WTC11 (cell line): ENCODE measurements at regions not wholly inside any gene's neighbourhood (a gene's known extent, or its start where the extent isn't known, plus 50 kb on each side); places are given as distances from the start of the nearest gene placed in this dataset.

ENCODE experiments used
- ATAC-seq: fragments of 200-7000 bp; cut with Tn5 transposase; 2 replicates; pipeline ENCODE4 v1.10.0; 2021; ENCODE audit warnings: mild to moderate bottlenecking, moderate library complexity
- CTCF ChIA-PET: fragments of 300-600 bp; sonication (Branson Sonifier 250); formaldehyde crosslinking; loops from one replicate; lab custom pipeline; 2021; ENCODE audit warnings: antibody characterized with exemption; lab: Charles Lee
- POLR2A ChIA-PET: fragments of 350-600 bp; sonication (Branson Sonifier 250); formaldehyde crosslinking; loops from one replicate; lab custom pipeline; 2021; ENCODE audit warnings: antibody characterized with exemption; lab: Charles Lee
- DNase-seq: peaks from one replicate; pipeline ENCODE4 v3.0.0; 2021; ENCODE audit warnings: low spot score
- H3K27ac Mint-ChIP-seq: 2 replicates; pipeline ENCODE4 v1.8.0; 2021; ENCODE audit warnings: mixed read lengths
- H3K27me3 Mint-ChIP-seq: 2 replicates; pipeline ENCODE4 v1.8.0; 2021; ENCODE audit warnings: low read depth, mild to moderate bottlenecking, moderate library complexity, mixed read lengths
- H3K36me3 Mint-ChIP-seq: 2 replicates; pipeline ENCODE4 v1.8.0; 2021; ENCODE audit warnings: mixed read lengths
- H3K4me1 Mint-ChIP-seq: 2 replicates; pipeline ENCODE4 v1.8.0; 2022; ENCODE audit warnings: mixed read lengths
- H3K4me3 Mint-ChIP-seq: 2 replicates; pipeline ENCODE4 v1.8.0; 2021; ENCODE audit warnings: mild to moderate bottlenecking, moderate library complexity, mixed read lengths
- H3K9me3 Mint-ChIP-seq: 2 replicates; pipeline ENCODE4 v1.8.0; 2021; ENCODE audit warnings: mixed read lengths
- AR ChIP-seq: fragments of 250-450 bp; sonication (Bioruptor Pico); IDR thresholded peaks from 2 replicates; pipeline ENCODE4 v1.9.0; 2021; ENCODE audit warnings: mild to moderate bottlenecking
- ATF3 ChIP-seq: sonication (generic); formaldehyde crosslinking; conservative IDR thresholded peaks from 2 replicates; pipeline ENCODE4 v1.8.1; 2022; ENCODE audit warnings: mild to moderate bottlenecking, missing genetic modification reagents
- FOXP4 ChIP-seq: sonication (generic); formaldehyde crosslinking; IDR thresholded peaks from 2 replicates; pipeline ENCODE4 v1.8.0; 2022; ENCODE audit warnings: mild to moderate bottlenecking, missing genetic modification reagents
- GRHL2 ChIP-seq: fragments of 250-450 bp; sonication (Bioruptor Pico); IDR thresholded peaks from 2 replicates; pipeline ENCODE4 v1.8.0; 2022; ENCODE audit warnings: mild to moderate bottlenecking, moderate library complexity; ENCODE audit not compliant: insufficient replicate concordance, severe bottlenecking
- IRF1 ChIP-seq: sonication (generic); formaldehyde crosslinking; IDR thresholded peaks from 2 replicates; pipeline ENCODE4 v1.8.0; 2023; ENCODE audit warnings: missing genetic modification reagents
- JAZF1 ChIP-seq: fragments of 250-450 bp; sonication (Bioruptor Pico); IDR thresholded peaks from 2 replicates; pipeline ENCODE4 v1.9.0; 2021; ENCODE audit warnings: moderate library complexity, mild to moderate bottlenecking, inconsistent platforms
- JUN ChIP-seq: sonication (generic); formaldehyde crosslinking; IDR thresholded peaks from 2 replicates; pipeline ENCODE4 v1.8.0; 2023; ENCODE audit warnings: mild to moderate bottlenecking, missing genetic modification reagents
- TCF7 ChIP-seq: sonication (generic); formaldehyde crosslinking; IDR thresholded peaks from 2 replicates; pipeline ENCODE4 v1.8.0; 2022; ENCODE audit warnings: mild to moderate bottlenecking, low read depth, missing genetic modification reagents, moderate library complexity
- ZNF317 ChIP-seq: sonication (generic); formaldehyde crosslinking; IDR thresholded peaks from 2 replicates; pipeline ENCODE4 v1.8.1; 2023; ENCODE audit warnings: low read depth, mild to moderate bottlenecking, moderate library complexity, missing genetic modification reagents, borderline replicate concordance
- ZNF396 ChIP-seq: fragments of 250-450 bp; sonication (Bioruptor Pico); IDR thresholded peaks from 2 replicates; pipeline ENCODE4 v1.8.0; 2021; ENCODE audit warnings: mild to moderate bottlenecking, moderate library complexity, borderline replicate concordance
- TF ChIP-seq, protein P1 (sequence below): sonication (generic); formaldehyde crosslinking; IDR thresholded peaks from 2 replicates; pipeline ENCODE4 v1.8.0; 2022; ENCODE audit warnings: mild to moderate bottlenecking, missing genetic modification reagents
- TF ChIP-seq, protein P2 (sequence below): fragments of 250-450 bp; sonication (Bioruptor Pico); IDR thresholded peaks from 2 replicates; pipeline ENCODE4 v1.9.0; 2021; ENCODE audit warnings: moderate library complexity, mild to moderate bottlenecking, inconsistent platforms, borderline replicate concordance
- TF ChIP-seq, protein P3 (sequence below): fragments of 200-600 bp; IDR thresholded peaks from 2 replicates; pipeline ENCODE4 v1.8.0; 2022; ENCODE audit warnings: antibody characterized with exemption
- TF ChIP-seq, protein P4 (sequence below): sonication (generic); formaldehyde crosslinking; IDR thresholded peaks from 2 replicates; pipeline ENCODE4 v1.8.0; 2022; ENCODE audit warnings: missing genetic modification reagents
- TF ChIP-seq, protein P5 (sequence below): fragments of 250-450 bp; sonication (Bioruptor Pico); IDR thresholded peaks from 2 replicates; pipeline ENCODE4 v1.9.0; 2021; ENCODE audit warnings: mild to moderate bottlenecking, borderline replicate concordance

GRCh38 chr18:42484648-42485047, 529.6 kb downstream of the PIK3C3 start (continued):
- TF ChIP-seq, protein P1, sequence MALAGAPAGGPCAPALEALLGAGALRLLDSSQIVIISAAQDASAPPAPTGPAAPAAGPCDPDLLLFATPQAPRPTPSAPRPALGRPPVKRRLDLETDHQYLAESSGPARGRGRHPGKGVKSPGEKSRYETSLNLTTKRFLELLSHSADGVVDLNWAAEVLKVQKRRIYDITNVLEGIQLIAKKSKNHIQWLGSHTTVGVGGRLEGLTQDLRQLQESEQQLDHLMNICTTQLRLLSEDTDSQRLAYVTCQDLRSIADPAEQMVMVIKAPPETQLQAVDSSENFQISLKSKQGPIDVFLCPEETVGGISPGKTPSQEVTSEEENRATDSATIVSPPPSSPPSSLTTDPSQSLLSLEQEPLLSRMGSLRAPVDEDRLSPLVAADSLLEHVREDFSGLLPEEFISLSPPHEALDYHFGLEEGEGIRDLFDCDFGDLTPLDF (CRISPR knock-in tag): no peak
- TF ChIP-seq IRF1 (CRISPR knock-in tag): no peak
- TF ChIP-seq, protein P2, sequence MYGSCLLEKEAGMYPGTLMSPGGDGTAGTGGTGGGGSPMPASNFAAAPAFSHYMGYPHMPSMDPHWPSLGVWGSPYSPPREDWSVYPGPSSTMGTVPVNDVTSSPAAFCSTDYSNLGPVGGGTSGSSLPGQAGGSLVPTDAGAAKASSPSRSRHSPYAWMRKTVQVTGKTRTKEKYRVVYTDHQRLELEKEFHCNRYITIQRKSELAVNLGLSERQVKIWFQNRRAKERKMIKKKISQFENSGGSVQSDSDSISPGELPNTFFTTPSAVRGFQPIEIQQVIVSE (CRISPR knock-in tag): no peak
- TF ChIP-seq, protein P3, sequence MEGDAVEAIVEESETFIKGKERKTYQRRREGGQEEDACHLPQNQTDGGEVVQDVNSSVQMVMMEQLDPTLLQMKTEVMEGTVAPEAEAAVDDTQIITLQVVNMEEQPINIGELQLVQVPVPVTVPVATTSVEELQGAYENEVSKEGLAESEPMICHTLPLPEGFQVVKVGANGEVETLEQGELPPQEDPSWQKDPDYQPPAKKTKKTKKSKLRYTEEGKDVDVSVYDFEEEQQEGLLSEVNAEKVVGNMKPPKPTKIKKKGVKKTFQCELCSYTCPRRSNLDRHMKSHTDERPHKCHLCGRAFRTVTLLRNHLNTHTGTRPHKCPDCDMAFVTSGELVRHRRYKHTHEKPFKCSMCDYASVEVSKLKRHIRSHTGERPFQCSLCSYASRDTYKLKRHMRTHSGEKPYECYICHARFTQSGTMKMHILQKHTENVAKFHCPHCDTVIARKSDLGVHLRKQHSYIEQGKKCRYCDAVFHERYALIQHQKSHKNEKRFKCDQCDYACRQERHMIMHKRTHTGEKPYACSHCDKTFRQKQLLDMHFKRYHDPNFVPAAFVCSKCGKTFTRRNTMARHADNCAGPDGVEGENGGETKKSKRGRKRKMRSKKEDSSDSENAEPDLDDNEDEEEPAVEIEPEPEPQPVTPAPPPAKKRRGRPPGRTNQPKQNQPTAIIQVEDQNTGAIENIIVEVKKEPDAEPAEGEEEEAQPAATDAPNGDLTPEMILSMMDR: no peak
- no peak for TF ChIP-seq JUN
- no peak for TF ChIP-seq TCF7 (CRISPR knock-in tag)
- TF ChIP-seq, protein P4, sequence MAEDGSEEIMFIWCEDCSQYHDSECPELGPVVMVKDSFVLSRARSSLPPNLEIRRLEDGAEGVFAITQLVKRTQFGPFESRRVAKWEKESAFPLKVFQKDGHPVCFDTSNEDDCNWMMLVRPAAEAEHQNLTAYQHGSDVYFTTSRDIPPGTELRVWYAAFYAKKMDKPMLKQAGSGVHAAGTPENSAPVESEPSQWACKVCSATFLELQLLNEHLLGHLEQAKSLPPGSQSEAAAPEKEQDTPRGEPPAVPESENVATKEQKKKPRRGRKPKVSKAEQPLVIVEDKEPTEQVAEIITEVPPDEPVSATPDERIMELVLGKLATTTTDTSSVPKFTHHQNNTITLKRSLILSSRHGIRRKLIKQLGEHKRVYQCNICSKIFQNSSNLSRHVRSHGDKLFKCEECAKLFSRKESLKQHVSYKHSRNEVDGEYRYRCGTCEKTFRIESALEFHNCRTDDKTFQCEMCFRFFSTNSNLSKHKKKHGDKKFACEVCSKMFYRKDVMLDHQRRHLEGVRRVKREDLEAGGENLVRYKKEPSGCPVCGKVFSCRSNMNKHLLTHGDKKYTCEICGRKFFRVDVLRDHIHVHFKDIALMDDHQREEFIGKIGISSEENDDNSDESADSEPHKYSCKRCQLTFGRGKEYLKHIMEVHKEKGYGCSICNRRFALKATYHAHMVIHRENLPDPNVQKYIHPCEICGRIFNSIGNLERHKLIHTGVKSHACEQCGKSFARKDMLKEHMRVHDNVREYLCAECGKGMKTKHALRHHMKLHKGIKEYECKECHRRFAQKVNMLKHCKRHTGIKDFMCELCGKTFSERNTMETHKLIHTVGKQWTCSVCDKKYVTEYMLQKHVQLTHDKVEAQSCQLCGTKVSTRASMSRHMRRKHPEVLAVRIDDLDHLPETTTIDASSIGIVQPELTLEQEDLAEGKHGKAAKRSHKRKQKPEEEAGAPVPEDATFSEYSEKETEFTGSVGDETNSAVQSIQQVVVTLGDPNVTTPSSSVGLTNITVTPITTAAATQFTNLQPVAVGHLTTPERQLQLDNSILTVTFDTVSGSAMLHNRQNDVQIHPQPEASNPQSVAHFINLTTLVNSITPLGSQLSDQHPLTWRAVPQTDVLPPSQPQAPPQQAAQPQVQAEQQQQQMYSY (CRISPR knock-in tag): no peak
- TF ChIP-seq FOXP4 (CRISPR knock-in tag): no peak
- no peak for TF ChIP-seq ATF3 (CRISPR knock-in tag)

- Mint-ChIP-seq H3K4me3 (no peak overlapping the region), H3K4me1 (no peaks in the 10 kb centered on the region), H3K36me3 (peaks cover 6% of the 10 kb centered on the region; the same call in 1 of the 2 replicates), H3K9me3 (peaks cover 24% of the 10 kb centered on the region), H3K27ac (no peak overlapping the region), H3K27me3 (no peaks in the 10 kb centered on the region; the same call in 1 of the 2 replicates)
- DNase-seq (no peak), ATAC-seq (no peak)
- CTCF ChIA-PET: no interaction called here
- POLR2A ChIA-PET: no interaction called here
- TF ChIP-seq, protein P5, sequence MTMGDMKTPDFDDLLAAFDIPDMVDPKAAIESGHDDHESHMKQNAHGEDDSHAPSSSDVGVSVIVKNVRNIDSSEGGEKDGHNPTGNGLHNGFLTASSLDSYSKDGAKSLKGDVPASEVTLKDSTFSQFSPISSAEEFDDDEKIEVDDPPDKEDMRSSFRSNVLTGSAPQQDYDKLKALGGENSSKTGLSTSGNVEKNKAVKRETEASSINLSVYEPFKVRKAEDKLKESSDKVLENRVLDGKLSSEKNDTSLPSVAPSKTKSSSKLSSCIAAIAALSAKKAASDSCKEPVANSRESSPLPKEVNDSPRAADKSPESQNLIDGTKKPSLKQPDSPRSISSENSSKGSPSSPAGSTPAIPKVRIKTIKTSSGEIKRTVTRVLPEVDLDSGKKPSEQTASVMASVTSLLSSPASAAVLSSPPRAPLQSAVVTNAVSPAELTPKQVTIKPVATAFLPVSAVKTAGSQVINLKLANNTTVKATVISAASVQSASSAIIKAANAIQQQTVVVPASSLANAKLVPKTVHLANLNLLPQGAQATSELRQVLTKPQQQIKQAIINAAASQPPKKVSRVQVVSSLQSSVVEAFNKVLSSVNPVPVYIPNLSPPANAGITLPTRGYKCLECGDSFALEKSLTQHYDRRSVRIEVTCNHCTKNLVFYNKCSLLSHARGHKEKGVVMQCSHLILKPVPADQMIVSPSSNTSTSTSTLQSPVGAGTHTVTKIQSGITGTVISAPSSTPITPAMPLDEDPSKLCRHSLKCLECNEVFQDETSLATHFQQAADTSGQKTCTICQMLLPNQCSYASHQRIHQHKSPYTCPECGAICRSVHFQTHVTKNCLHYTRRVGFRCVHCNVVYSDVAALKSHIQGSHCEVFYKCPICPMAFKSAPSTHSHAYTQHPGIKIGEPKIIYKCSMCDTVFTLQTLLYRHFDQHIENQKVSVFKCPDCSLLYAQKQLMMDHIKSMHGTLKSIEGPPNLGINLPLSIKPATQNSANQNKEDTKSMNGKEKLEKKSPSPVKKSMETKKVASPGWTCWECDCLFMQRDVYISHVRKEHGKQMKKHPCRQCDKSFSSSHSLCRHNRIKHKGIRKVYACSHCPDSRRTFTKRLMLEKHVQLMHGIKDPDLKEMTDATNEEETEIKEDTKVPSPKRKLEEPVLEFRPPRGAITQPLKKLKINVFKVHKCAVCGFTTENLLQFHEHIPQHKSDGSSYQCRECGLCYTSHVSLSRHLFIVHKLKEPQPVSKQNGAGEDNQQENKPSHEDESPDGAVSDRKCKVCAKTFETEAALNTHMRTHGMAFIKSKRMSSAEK (CRISPR knock-in tag): no peak
- TF ChIP-seq ZNF317 (no peak), GRHL2 (CRISPR knock-in tag) (no peak), AR (no peak), ZNF396 (no peak), JAZF1 (CRISPR knock-in tag) (no peak)
These were observed 531.2 kb downstream of the PIK3C3 start for GRCh38 chr18:42486271-42486670.
